ENCODE measurements at regions not wholly inside any gene's neighbourhood (a gene's known extent, or its start where the extent isn't known, plus 50 kb on each side); places are given as distances from the start of the nearest gene placed in this dataset.

DNA sequence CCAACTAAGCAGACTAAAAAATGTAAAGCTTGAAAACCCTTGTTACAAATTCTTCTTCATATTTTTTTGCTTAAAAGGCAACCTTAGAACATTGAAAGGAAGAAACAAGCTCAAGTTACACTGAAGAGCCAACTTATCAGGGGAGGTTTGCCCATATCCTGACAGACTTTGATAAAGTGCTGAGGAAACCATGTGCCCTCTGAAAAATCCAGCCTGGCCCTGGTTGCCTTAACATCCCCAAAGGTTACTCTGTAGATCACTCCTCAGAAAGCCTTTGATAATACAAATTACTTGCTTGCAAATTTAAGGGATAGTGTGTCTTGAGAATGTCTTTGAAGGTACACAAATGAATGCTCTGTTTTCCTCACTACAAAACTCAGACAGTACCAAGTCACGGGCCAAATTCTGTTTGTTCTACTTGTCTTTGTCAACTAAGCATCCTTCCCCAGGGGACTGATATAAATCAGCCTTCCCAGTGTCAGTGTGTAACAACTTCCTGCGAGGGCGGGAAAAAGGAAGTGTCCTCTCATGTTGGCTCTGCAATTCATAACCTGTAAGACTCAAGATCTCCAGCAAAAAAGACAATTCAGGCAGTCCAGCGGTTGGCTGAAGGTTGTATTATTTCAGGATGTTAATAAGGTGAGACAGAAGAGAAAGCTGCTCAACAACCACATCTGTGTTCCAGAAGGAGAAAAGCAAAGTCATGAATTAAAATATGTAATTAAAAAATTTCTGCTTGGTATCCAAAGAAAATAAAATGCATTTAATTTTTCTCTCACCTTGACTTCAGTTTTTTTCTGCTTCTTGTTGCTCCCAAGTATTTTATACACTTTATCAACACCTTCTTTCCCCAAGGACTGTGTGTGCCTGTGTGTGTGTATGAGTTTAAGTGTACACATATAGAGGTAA is 199.9 kb downstream of the PIK3R1 start (continued):
- peak; percentile 86 for TF ChIP-seq GABPA (tag; conservative IDR thresholded peaks at IDR 0.05; ENCODE audit: low read depth)
- no peak for TF ChIP-seq CCAR2 (IDR thresholded peaks at IDR 0.05; ENCODE audit: low read depth, low read length)
- no peak for TF ChIP-seq ZNF707 (CRISPR knock-in tag; conservative IDR thresholded peaks at IDR 0.05)
- TF ChIP-seq MNT (conservative IDR thresholded peaks at IDR 0.05), result peak in 1 of 2 experiments; percentile 48; a peak in 1 of 4 replicates
- TF ChIP-seq ZNF766 (CRISPR knock-in tag; conservative IDR thresholded peaks at IDR 0.05), result peak; percentile 55; the same call in 1 of the 2 replicates
- no peak for TF ChIP-seq ZFX (CRISPR knock-in tag; IDR thresholded peaks at IDR 0.05)
- TF ChIP-seq ZNF785 (CRISPR knock-in tag; IDR thresholded peaks at IDR 0.05), result no peak
- no peak for TF ChIP-seq ZKSCAN1 (IDR thresholded peaks at IDR 0.05; ENCODE audit: low read depth, low read length)
- no peak for TF ChIP-seq FOSL1 (tag; conservative IDR thresholded peaks at IDR 0.05)
- TF ChIP-seq SETDB1 (IDR thresholded peaks at IDR 0.05; ENCODE audit: low read length), result no peak
- peak; percentile 97 for TF ChIP-seq PKNOX1 (IDR thresholded peaks at IDR 0.05)
- TF ChIP-seq, protein P1, sequence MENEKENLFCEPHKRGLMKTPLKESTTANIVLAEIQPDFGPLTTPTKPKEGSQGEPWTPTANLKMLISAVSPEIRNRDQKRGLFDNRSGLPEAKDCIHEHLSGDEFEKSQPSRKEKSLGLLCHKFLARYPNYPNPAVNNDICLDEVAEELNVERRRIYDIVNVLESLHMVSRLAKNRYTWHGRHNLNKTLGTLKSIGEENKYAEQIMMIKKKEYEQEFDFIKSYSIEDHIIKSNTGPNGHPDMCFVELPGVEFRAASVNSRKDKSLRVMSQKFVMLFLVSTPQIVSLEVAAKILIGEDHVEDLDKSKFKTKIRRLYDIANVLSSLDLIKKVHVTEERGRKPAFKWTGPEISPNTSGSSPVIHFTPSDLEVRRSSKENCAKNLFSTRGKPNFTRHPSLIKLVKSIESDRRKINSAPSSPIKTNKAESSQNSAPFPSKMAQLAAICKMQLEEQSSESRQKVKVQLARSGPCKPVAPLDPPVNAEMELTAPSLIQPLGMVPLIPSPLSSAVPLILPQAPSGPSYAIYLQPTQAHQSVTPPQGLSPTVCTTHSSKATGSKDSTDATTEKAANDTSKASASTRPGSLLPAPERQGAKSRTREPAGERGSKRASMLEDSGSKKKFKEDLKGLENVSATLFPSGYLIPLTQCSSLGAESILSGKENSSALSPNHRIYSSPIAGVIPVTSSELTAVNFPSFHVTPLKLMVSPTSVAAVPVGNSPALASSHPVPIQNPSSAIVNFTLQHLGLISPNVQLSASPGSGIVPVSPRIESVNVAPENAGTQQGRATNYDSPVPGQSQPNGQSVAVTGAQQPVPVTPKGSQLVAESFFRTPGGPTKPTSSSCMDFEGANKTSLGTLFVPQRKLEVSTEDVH (IDR thresholded peaks at IDR 0.05; ENCODE audit: low read depth, partially characterized antibody), result peak; percentile 43
- TF ChIP-seq RCOR1 (IDR thresholded peaks at IDR 0.05; ENCODE audit: borderline replicate concordance in 1 of 2, low read depth in 2 of 2, low read length in 2 of 2), result peak in 1 of 2 experiments; percentile 79; a peak in 1 of 4 replicates
- TF ChIP-seq NFYB (IDR thresholded peaks at IDR 0.05; ENCODE audit: extremely low read depth, insufficient read length), result no peak
- TF ChIP-seq ETV6 (IDR thresholded peaks at IDR 0.05; ENCODE audit: borderline replicate concordance in 1 of 2, low read depth in 2 of 2, low read length in 1 of 2), result peak; percentile 54 to 76; a peak in 3 of 4 replicates
- no peak for TF ChIP-seq ETV6 (CRISPR knock-in tag; IDR thresholded peaks at IDR 0.05; ENCODE audit: borderline replicate concordance)
- no peak for TF ChIP-seq MLX (CRISPR knock-in tag; conservative IDR thresholded peaks at IDR 0.05)
- TF ChIP-seq DPF2 (IDR thresholded peaks at IDR 0.05), result peak; percentile 39; the same call in 1 of the 2 replicates
- TF ChIP-seq PTBP1 (IDR thresholded peaks at IDR 0.05; ENCODE audit: low read depth, low read length), result no peak

Measured in K562 (cell line).